Caco-2 (cell line): ENCODE measurements at regions not wholly inside any gene's neighbourhood (a gene's known extent, or its start where the extent isn't known, plus 50 kb on each side); places are given as distances from the start of the nearest gene placed in this dataset.

ENCODE experiments used
- BruUV-seq: library from RNA; stranded (reverse); fragments of 400-500 nt; replicated peaks from 2 replicates; lab custom pipeline; 2021; lab: Mats Ljungman, UMichigan
- CTCF ChIA-PET: fragments of 300-600 bp; sonication (Branson Sonifier 250); formaldehyde crosslinking; loops from one replicate; lab custom pipeline; 2022; ENCODE audit warnings: antibody characterized with exemption; lab: Charles Lee
- POLR2A ChIA-PET: fragments of 300-600 bp; sonication (Branson Sonifier 250); formaldehyde crosslinking; loops from one replicate; lab custom pipeline; 2022; ENCODE audit warnings: antibody characterized with exemption; lab: Charles Lee
- DNase-seq, 2 experiments: peaks; one replicate each; pipeline versions ENCODE4 v3.0.0 to v3.0.0-alpha.2; 2020 to 2022
- H3K27me3 ChIP-seq: replicated peaks from 2 replicates; pipeline ENCODE4 v1.6.0; 2011; ENCODE audit warnings: low read length; ENCODE audit not compliant: control insufficient read depth, insufficient read depth
- H3K36me3 ChIP-seq: 2 replicates; pipeline ENCODE4 v1.5.1; 2011; ENCODE audit warnings: low read length; ENCODE audit not compliant: control insufficient read depth, insufficient read depth
- H3K4me1 ChIP-seq: fragments of 250-450 bp; sonication (Bioruptor Pico); 2 replicates; pipeline ENCODE4 v1.5.1; 2020; ENCODE audit warnings: mild to moderate bottlenecking
- H3K4me3 ChIP-seq: 2 replicates; pipeline ENCODE4 v1.5.1; 2011; ENCODE audit warnings: low read depth, mild to moderate bottlenecking, control low read depth, low read length
- H3K9me3 ChIP-seq: fragments of 250-450 bp; sonication (Bioruptor Pico); 2 replicates; pipeline ENCODE4 v1.5.1; 2020; ENCODE audit warnings: mild to moderate bottlenecking, moderate library complexity
- H3K27ac Mint-ChIP-seq: one replicate; pipeline ENCODE4 v1.8.0; 2022; ENCODE audit warnings: mixed read lengths; ENCODE audit not compliant: unreplicated experiment
- H3K27me3 Mint-ChIP-seq: one replicate; pipeline ENCODE4 v1.8.0; 2022; ENCODE audit warnings: mixed read lengths; ENCODE audit not compliant: insufficient read depth, unreplicated experiment
- H3K36me3 Mint-ChIP-seq: one replicate; pipeline ENCODE4 v1.8.0; 2022; ENCODE audit warnings: mild to moderate bottlenecking, mixed read lengths; ENCODE audit not compliant: insufficient read depth, unreplicated experiment
- H3K4me1 Mint-ChIP-seq: one replicate; pipeline ENCODE4 v1.8.0; 2022; ENCODE audit warnings: low read depth, mixed read lengths; ENCODE audit not compliant: unreplicated experiment
- H3K4me3 Mint-ChIP-seq: one replicate; pipeline ENCODE4 v1.8.0; 2022; ENCODE audit warnings: mild to moderate bottlenecking, moderate library complexity, mixed read lengths; ENCODE audit not compliant: unreplicated experiment
- H3K9me3 Mint-ChIP-seq: one replicate; pipeline ENCODE4 v1.8.0; 2022; ENCODE audit warnings: mixed read lengths; ENCODE audit not compliant: unreplicated experiment
- intact Hi-C: fragments of 100-400 bp; cut with micrococcal nuclease; formaldehyde crosslinking; loops from one replicate; pipeline ENCODE4 v1.10.0; 2022; ENCODE audit not compliant: unreplicated experiment
- TF ChIP-seq, protein P1 (sequence below), 2 experiments: fragments of 200-600 bp in 1 of 2; IDR thresholded peaks; 1 replicate in 1 of 2; 2 replicates in 1 of 2; pipeline versions ENCODE4 v1.5.1 to v1.8.0; 2011 to 2022; ENCODE audit warnings: antibody characterized with exemption in 1 of 2, control low read depth in 1 of 2, inconsistent platforms in 1 of 2, low read depth in 1 of 2, low read length in 1 of 2, mild to moderate bottlenecking in 1 of 2, moderate library complexity in 1 of 2; ENCODE audit not compliant: insufficient read depth in 1 of 2, severe bottlenecking in 1 of 2, unreplicated experiment in 1 of 2

DNA sequence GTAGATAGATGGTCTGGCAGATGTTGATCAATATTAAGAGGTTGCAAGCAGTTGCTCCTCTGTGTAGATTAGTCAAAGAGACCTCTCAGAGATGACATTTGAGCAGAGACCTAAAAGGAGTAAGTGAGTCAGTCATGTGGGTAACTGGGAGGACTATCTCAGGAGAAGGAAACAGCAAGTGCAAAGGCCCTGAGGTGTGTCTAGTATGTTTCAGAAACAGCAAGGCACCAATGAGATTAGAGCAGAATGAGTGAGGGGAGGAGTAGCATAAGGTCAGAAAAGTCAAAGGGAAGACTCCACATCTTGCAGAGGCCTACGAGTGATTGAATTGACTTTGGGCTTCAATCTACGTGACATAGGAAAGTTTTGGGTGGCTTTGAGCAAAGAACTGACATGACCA, 89.8 kb upstream of the COL1A2 start:
- H3K9me3 Mint-ChIP-seq = peaks cover 23% of the 10 kb centered on the region
- no peak overlapping the region for H3K27ac Mint-ChIP-seq
- ChIA-PET POLR2A (no interaction called here), CTCF (no interaction called here)
- intact Hi-C loops = loop anchor here (5.0 to 10.0 kb wide), 2 partner anchors 37 to 350 kb away; partner anchors contain the start of gene SGCE
- Histone ChIP-seq H3K27me3 (no peaks in the 10 kb centered on the region), H3K4me1 (peaks cover 38% of the 10 kb centered on the region), H3K9me3 (no peaks in the 10 kb centered on the region), H3K4me3 (no peak overlapping the region), H3K36me3 (no peaks in the 10 kb centered on the region)
- TF ChIP-seq, protein P1, sequence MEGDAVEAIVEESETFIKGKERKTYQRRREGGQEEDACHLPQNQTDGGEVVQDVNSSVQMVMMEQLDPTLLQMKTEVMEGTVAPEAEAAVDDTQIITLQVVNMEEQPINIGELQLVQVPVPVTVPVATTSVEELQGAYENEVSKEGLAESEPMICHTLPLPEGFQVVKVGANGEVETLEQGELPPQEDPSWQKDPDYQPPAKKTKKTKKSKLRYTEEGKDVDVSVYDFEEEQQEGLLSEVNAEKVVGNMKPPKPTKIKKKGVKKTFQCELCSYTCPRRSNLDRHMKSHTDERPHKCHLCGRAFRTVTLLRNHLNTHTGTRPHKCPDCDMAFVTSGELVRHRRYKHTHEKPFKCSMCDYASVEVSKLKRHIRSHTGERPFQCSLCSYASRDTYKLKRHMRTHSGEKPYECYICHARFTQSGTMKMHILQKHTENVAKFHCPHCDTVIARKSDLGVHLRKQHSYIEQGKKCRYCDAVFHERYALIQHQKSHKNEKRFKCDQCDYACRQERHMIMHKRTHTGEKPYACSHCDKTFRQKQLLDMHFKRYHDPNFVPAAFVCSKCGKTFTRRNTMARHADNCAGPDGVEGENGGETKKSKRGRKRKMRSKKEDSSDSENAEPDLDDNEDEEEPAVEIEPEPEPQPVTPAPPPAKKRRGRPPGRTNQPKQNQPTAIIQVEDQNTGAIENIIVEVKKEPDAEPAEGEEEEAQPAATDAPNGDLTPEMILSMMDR (IDR thresholded peaks at IDR 0.05; ENCODE audit: insufficient read depth in 1 of 2, low read depth in 1 of 2, low read length in 1 of 2, severe bottlenecking in 1 of 2, unreplicated experiment in 1 of 2) = no peak
- H3K36me3 Mint-ChIP-seq = no peaks in the 10 kb centered on the region
- no peak for DNase-seq
- peaks cover 36% of the 10 kb centered on the region for H3K4me1 Mint-ChIP-seq
- no TSS peak for BruUV-seq
- no peak overlapping the region for H3K4me3 Mint-ChIP-seq
- peaks cover 5% of the 10 kb centered on the region for H3K27me3 Mint-ChIP-seq

DNA sequence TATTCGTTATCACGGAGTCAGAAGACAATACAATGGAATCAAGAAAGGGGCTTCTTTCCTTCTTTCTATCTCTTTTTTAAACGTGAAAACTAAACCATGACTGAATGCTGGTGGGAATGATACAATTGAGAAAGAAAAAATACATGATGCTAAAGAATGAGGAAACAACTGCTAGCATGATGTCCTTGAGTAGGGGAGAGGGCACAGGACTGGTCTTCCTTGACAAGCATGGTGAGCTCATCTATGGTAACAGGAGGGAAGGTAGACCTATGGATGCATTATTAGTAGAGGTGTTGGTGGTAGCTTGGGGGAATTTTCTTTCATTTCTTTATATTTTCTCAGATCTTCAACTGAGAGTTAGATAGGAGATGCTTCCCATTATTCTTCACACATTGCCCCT, 88.9 kb upstream of the COL1A2 start:
- peaks cover 26% of the 10 kb centered on the region for H3K9me3 Mint-ChIP-seq
- Histone ChIP-seq H3K27me3 (no peaks in the 10 kb centered on the region), H3K9me3 (no peaks in the 10 kb centered on the region), H3K4me3 (no peak overlapping the region), H3K36me3 (no peaks in the 10 kb centered on the region), H3K4me1 (peaks cover 31% of the 10 kb centered on the region)
- no peak overlapping the region for H3K4me3 Mint-ChIP-seq
- CTCF ChIA-PET = no interaction called here
- no TSS peak for BruUV-seq
- H3K36me3 Mint-ChIP-seq = no peaks in the 10 kb centered on the region
- intact Hi-C loops = loop anchor here (10.0 kb wide), 1 partner anchor 349 kb away; the partner anchor contains the start of gene SGCE
- TF ChIP-seq, protein P1 (IDR thresholded peaks at IDR 0.05; ENCODE audit: insufficient read depth in 1 of 2, low read depth in 1 of 2, low read length in 1 of 2, severe bottlenecking in 1 of 2, unreplicated experiment in 1 of 2) = no peak
- H3K27ac Mint-ChIP-seq = no peak overlapping the region
- POLR2A ChIA-PET = no interaction called here
- H3K27me3 Mint-ChIP-seq = peaks cover 5% of the 10 kb centered on the region
- DNase-seq = no peak
- peaks cover 29% of the 10 kb centered on the region for H3K4me1 Mint-ChIP-seq

DNA sequence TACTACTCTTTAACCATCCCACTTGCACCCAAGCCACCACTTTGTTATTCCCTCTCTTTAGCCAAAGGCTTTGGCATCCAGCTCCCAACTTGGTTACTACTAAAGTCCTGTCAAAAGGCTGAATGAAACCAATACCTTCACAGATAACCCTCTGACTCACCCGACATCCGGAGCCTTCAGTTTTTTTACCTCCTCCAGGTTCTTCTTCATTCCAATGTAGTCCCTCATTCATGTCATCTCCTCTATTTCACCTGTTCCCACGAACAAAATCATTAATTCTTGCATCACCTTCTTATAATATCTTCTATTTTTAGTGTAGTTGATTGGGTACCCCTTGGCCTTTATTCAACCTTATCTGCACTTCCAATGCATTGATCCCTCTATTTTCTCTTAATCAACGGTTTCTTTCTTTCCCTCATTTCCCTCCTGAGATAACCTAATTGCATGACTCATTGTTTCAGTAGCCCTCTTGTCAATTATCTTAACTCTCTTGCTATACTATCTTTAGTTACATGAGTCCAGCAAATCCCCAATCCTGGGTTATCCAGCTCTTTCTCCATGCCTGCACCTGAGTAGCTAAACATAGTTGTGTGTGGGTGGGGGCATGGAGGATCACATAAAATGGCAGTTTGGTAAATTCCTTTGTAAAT, 87.2 kb upstream of the COL1A2 start:
- no peaks in the 10 kb centered on the region for H3K36me3 Mint-ChIP-seq
- no peak overlapping the region for H3K27ac Mint-ChIP-seq
- DNase-seq = no peak
- no peak overlapping the region for H3K4me3 Mint-ChIP-seq
- H3K9me3 ChIP-seq = no peaks in the 10 kb centered on the region
- peaks cover 19% of the 10 kb centered on the region for H3K4me1 Mint-ChIP-seq
- H3K4me1 ChIP-seq = peaks cover 14% of the 10 kb centered on the region
- TF ChIP-seq, protein P1 (IDR thresholded peaks at IDR 0.05; ENCODE audit: insufficient read depth in 1 of 2, low read depth in 1 of 2, low read length in 1 of 2, severe bottlenecking in 1 of 2, unreplicated experiment in 1 of 2) = no peak
- intact Hi-C loops = loop anchor here (10.0 kb wide), 1 partner anchor 347 kb away; the partner anchor contains the start of gene SGCE
- no peak overlapping the region for H3K4me3 ChIP-seq
- CTCF ChIA-PET = no interaction called here
- no peaks in the 10 kb centered on the region for H3K27me3 ChIP-seq
- POLR2A ChIA-PET = no interaction called here
- peaks cover 5% of the 10 kb centered on the region for H3K27me3 Mint-ChIP-seq
- H3K36me3 ChIP-seq = no peaks in the 10 kb centered on the region
- H3K9me3 Mint-ChIP-seq = peaks cover 26% of the 10 kb centered on the region
- BruUV-seq = no TSS peak
